ENCODE measurements at regions not wholly inside any gene's neighbourhood (a gene's known extent, or its start where the extent isn't known, plus 50 kb on each side); places are given as distances from the start of the nearest gene placed in this dataset.

DNA sequence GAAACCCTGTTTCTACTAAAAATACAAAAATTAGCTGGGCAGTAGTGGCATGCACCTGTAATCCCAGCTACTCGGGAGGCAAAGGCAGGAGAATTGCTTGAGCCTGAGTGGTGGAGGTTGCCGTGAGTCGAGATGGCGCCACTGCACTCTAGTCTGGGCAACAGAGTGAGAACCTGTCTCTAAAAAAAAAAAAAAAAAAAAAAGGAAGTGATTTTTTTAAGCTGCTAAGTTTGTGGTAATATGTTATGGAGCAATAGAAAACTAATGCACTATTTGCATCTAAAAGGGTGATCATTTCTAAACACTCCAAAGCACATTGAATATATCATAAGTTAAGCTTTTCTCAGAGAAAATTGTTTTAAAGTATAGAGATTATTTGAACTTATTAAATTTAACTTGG is 244.8 kb upstream of the SPAG17 start:
- no peak overlapping the region for H3K27ac ChIP-seq (ENCODE audit: low read depth, low read length, poor library complexity, severe bottlenecking)
- no peaks in the 10 kb centered on the region for H3K79me2 ChIP-seq (ENCODE audit: insufficient read depth, low read length)
- H3K9ac ChIP-seq (ENCODE audit: low read length) = no peak overlapping the region
- no peak overlapping the region for H3K4me2 ChIP-seq (ENCODE audit: low read length)
- TF ChIP-seq, protein P1, sequence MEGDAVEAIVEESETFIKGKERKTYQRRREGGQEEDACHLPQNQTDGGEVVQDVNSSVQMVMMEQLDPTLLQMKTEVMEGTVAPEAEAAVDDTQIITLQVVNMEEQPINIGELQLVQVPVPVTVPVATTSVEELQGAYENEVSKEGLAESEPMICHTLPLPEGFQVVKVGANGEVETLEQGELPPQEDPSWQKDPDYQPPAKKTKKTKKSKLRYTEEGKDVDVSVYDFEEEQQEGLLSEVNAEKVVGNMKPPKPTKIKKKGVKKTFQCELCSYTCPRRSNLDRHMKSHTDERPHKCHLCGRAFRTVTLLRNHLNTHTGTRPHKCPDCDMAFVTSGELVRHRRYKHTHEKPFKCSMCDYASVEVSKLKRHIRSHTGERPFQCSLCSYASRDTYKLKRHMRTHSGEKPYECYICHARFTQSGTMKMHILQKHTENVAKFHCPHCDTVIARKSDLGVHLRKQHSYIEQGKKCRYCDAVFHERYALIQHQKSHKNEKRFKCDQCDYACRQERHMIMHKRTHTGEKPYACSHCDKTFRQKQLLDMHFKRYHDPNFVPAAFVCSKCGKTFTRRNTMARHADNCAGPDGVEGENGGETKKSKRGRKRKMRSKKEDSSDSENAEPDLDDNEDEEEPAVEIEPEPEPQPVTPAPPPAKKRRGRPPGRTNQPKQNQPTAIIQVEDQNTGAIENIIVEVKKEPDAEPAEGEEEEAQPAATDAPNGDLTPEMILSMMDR (IDR thresholded peaks at IDR 0.05; ENCODE audit: low read length) = no peak
- TF ChIP-seq EZH2 (IDR thresholded peaks at IDR 0.05; ENCODE audit: borderline replicate concordance, low read length) = no peak
- H3F3A ChIP-seq (ENCODE audit: insufficient read depth, low read length) = no peaks in the 10 kb centered on the region
- H3K36me3 ChIP-seq (ENCODE audit: insufficient read depth, low read length) = no peaks in the 10 kb centered on the region
- H4K20me1 ChIP-seq (ENCODE audit: insufficient read depth, low read length) = no peaks in the 10 kb centered on the region
- H3K4me3 ChIP-seq (ENCODE audit: low read depth, low read length, poor library complexity, severe bottlenecking) = no peak overlapping the region
- no peaks in the 10 kb centered on the region for H3K27me3 ChIP-seq (ENCODE audit: insufficient read depth, low read length)
- peak overlapping the region; percentile 57; the same call in 1 of the 2 replicates for H2AFZ ChIP-seq (ENCODE audit: low read length)
- H3K9me2 ChIP-seq (ENCODE audit: low read depth, low read length) = no peaks in the 10 kb centered on the region
- H3K9me3 ChIP-seq (ENCODE audit: low read length) = no peaks in the 10 kb centered on the region
- peaks cover 15% of the 10 kb centered on the region for H3K4me1 ChIP-seq (ENCODE audit: insufficient read depth, low read length, severe bottlenecking)

DNA sequence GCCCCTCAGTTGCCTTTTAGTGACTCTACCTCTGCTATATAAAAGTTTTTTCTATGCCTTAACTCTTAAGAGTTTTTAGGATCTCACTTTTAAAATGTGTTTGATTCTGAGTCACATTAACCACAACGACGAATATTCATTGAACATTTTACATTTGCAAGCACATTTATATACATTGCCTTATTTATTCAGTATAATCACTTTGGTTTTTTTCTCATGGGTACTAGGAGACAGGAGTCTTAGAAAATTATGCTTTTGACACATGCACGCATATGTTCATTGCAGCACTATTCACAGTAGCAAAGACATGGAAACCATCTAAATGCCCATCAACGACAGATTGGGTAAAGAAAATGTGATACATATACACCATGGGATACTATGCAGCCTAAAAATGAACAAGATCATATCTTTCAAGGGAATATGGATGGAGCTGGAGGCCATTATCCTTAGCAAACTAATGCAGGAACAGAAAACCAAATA is 236.9 kb upstream of the SPAG17 start:
- Histone ChIP-seq H3K4me1 (ENCODE audit: insufficient read depth, low read length, severe bottlenecking) (no peaks in the 10 kb centered on the region), H3K4me3 (ENCODE audit: low read depth, low read length, poor library complexity, severe bottlenecking) (no peak overlapping the region), H3K4me2 (ENCODE audit: low read length) (no peak overlapping the region), H3K9me2 (ENCODE audit: low read depth, low read length) (no peaks in the 10 kb centered on the region), H3K9ac (ENCODE audit: low read length) (no peak overlapping the region), H3F3A (ENCODE audit: insufficient read depth, low read length) (no peaks in the 10 kb centered on the region), H3K27me3 (ENCODE audit: insufficient read depth, low read length) (no peaks in the 10 kb centered on the region), H2AFZ (ENCODE audit: low read length) (no peak overlapping the region), H3K27ac (ENCODE audit: low read depth, low read length, poor library complexity, severe bottlenecking) (no peak overlapping the region), H3K9me3 (ENCODE audit: low read length) (no peaks in the 10 kb centered on the region), H3K79me2 (ENCODE audit: insufficient read depth, low read length) (no peaks in the 10 kb centered on the region), H4K20me1 (ENCODE audit: insufficient read depth, low read length) (no peaks in the 10 kb centered on the region), H3K36me3 (ENCODE audit: insufficient read depth, low read length) (no peaks in the 10 kb centered on the region)
- TF ChIP-seq, protein P1 (IDR thresholded peaks at IDR 0.05; ENCODE audit: low read length) = no peak
- TF ChIP-seq EZH2 (IDR thresholded peaks at IDR 0.05; ENCODE audit: borderline replicate concordance, low read length) = no peak

DNA sequence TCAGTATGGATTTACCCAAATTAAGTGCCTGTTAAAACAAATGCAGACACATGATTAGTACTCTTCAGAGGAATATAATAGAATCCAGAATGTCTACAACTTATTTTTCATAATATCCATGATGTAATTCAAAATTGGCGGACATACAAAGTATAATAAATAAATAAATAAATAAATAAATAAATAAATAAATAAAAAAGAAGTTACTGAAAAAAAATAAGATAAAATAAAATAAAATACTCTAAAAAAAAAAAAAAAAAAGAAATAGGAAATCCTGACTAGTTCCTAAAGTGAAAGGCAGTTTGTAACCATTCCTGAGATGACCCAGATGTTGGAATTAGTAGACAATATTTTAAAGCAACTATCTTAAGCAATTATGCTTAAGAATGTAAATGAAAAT is 219.0 kb upstream of the SPAG17 start:
- H3K4me1 ChIP-seq (ENCODE audit: insufficient read depth, low read length, severe bottlenecking) = no peaks in the 10 kb centered on the region
- no peaks in the 10 kb centered on the region for H3K79me2 ChIP-seq (ENCODE audit: insufficient read depth, low read length)
- H3F3A ChIP-seq (ENCODE audit: insufficient read depth, low read length) = no peaks in the 10 kb centered on the region
- no peaks in the 10 kb centered on the region for H4K20me1 ChIP-seq (ENCODE audit: insufficient read depth, low read length)
- no peaks in the 10 kb centered on the region for H3K27me3 ChIP-seq (ENCODE audit: insufficient read depth, low read length)
- no peak for TF ChIP-seq EZH2 (IDR thresholded peaks at IDR 0.05; ENCODE audit: borderline replicate concordance, low read length)
- TF ChIP-seq, protein P1 (IDR thresholded peaks at IDR 0.05; ENCODE audit: low read length) = no peak
- H3K4me3 ChIP-seq (ENCODE audit: low read depth, low read length, poor library complexity, severe bottlenecking) = no peak overlapping the region
- no peaks in the 10 kb centered on the region for H3K9me2 ChIP-seq (ENCODE audit: low read depth, low read length)
- no peak overlapping the region for H3K4me2 ChIP-seq (ENCODE audit: low read length)
- H2AFZ ChIP-seq (ENCODE audit: low read length) = no peak overlapping the region
- H3K36me3 ChIP-seq (ENCODE audit: insufficient read depth, low read length) = no peaks in the 10 kb centered on the region
- no peak overlapping the region for H3K9ac ChIP-seq (ENCODE audit: low read length)
- H3K27ac ChIP-seq (ENCODE audit: low read depth, low read length, poor library complexity, severe bottlenecking) = no peak overlapping the region
- H3K9me3 ChIP-seq (ENCODE audit: low read length) = no peaks in the 10 kb centered on the region
